ENCODE measurements at regions not wholly inside any gene's neighbourhood (a gene's known extent, or its start where the extent isn't known, plus 50 kb on each side); places are given as distances from the start of the nearest gene placed in this dataset.

DNA sequence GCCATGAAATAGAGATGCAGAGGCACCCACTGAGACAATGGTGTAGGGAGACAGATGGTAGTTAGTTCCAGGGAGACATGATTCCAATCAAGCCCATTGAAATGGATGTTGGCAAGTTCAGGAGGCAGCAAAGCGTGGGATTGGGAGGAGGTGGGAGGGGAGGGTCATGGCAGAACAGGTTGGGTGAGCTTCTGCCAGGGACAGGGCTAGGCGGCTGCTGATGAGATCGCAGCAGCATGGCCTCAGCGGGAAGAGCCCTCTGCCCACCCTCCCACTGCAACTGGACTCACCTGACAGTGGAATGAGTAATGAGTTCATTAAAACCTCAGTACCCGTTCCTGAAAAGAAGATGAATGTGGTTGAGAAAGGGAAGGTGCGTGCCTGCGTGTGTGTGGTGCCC lies 418.2 kb downstream of the CDK5RAP2 start:
- no peak for TF ChIP-seq CTCF (IDR thresholded peaks at IDR 0.05)
- TF ChIP-seq, protein P1, sequence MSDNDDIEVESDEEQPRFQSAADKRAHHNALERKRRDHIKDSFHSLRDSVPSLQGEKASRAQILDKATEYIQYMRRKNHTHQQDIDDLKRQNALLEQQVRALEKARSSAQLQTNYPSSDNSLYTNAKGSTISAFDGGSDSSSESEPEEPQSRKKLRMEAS (CRISPR knock-in tag; IDR thresholded peaks at IDR 0.05), result no peak
- no peak for TF ChIP-seq TEAD1 (CRISPR knock-in tag; IDR thresholded peaks at IDR 0.05)
- TF ChIP-seq ZNF138 (CRISPR knock-in tag; conservative IDR thresholded peaks at IDR 0.05), result no peak
- TF ChIP-seq ZNF416 (CRISPR knock-in tag; IDR thresholded peaks at IDR 0.05), result no peak
- TF ChIP-seq AFF4 (CRISPR knock-in tag; IDR thresholded peaks at IDR 0.05; ENCODE audit: borderline replicate concordance), result no peak
- TF ChIP-seq NFYB (CRISPR knock-in tag; conservative IDR thresholded peaks at IDR 0.05; ENCODE audit: low read depth), result no peak
- no peak for TF ChIP-seq JUN (CRISPR knock-in tag; IDR thresholded peaks at IDR 0.05)
- TF ChIP-seq, protein P2, sequence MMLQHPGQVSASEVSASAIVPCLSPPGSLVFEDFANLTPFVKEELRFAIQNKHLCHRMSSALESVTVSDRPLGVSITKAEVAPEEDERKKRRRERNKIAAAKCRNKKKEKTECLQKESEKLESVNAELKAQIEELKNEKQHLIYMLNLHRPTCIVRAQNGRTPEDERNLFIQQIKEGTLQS (CRISPR knock-in tag; conservative IDR thresholded peaks at IDR 0.05), result no peak
- TF ChIP-seq CREB1 (CRISPR knock-in tag; IDR thresholded peaks at IDR 0.05), result no peak
- TF ChIP-seq E2F5 (CRISPR knock-in tag; IDR thresholded peaks at IDR 0.05), result no peak
- no peak for TF ChIP-seq CBFB (CRISPR knock-in tag; IDR thresholded peaks at IDR 0.05; ENCODE audit: low read depth)
- TF ChIP-seq SP1 (CRISPR knock-in tag; conservative IDR thresholded peaks at IDR 0.05), result no peak
